C4-2B (cell line): ENCODE measurements at regions not wholly inside any gene's neighbourhood (a gene's known extent, or its start where the extent isn't known, plus 50 kb on each side); places are given as distances from the start of the nearest gene placed in this dataset.

ENCODE experiments used
- CTCF ChIP-seq: fragments of 450-650 bp; conservative IDR thresholded peaks from 2 replicates; pipeline ENCODE4 v1.5.1; 2017; ENCODE audit warnings: mild to moderate bottlenecking
- ZFX ChIP-seq: fragments of 450-650 bp; IDR thresholded peaks from 2 replicates; pipeline ENCODE4 v1.6.1; 2017

DNA sequence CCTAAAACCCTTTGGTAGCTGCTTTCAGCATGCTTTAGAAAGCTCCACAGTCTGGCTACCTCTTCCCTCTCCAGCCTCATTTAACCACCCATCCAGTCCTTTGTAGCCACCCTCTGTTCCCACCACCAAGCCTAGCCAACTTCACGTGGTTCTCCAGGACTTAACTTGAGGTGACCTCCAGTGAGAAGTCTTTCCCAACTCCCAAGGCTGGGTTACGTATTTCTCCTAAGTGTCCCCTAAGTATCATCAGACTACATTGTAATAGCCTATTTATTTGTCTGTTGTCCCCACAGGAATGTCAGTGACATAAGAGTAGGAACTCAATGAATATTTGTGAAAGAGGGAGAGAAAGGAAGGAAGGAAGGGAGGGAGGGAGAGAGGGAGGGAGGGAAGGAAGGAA, 431.9 kb upstream of the JARID2 start:
- TF ChIP-seq CTCF (no peak), ZFX (no peak)
